ENCODE measurements at regions not wholly inside any gene's neighbourhood (a gene's known extent, or its start where the extent isn't known, plus 50 kb on each side); places are given as distances from the start of the nearest gene placed in this dataset.

DNA sequence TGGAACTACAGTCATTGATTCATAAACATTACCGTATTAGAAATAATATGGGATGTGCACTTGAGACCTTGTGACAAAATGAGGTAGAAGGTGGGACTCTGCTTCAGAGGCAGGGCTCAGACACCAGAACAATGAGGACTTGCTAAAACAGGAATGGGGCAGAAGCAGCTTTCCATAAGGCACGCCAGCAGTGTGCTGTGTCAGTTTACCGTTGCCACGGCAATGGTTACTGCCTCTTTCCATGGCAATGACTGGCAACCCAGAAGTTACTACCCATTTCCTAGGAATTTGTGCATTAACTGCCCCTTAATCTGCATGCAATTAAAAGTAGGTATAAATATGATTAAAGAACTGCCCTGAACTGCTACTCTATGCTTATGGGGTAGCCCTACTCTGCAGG, 169.0 kb downstream of the CHRM3 start:
- Histone ChIP-seq H2AFZ (ENCODE audit: low read length) (no peak overlapping the region), H3K4me3 (ENCODE audit: extremely low read depth in 1 of 4, insufficient read depth in 2 of 4, low read depth in 3 of 4, low read length in 4 of 4) (no peak overlapping the region), H3K79me2 (ENCODE audit: control insufficient read depth in 1 of 2, insufficient read depth in 2 of 2, low read length in 2 of 2) (no peaks in the 10 kb centered on the region), H3K23me2 (ENCODE audit: low read depth, low read length) (no peaks in the 10 kb centered on the region), H3K27me3 (replicated peaks in 1 of 4; ENCODE audit: control insufficient read depth in 3 of 4, extremely low read depth in 1 of 4, insufficient read depth in 3 of 4, low read length in 3 of 4) (no peaks in the 10 kb centered on the region), H4K91ac (replicated peaks; ENCODE audit: insufficient read length, low read length) (no peak overlapping the region), H2BK12ac (ENCODE audit: low read depth, low read length) (no peak overlapping the region), H3K4ac (replicated peaks; ENCODE audit: insufficient read length, low read depth, low read length) (no peak overlapping the region), H3K36me3 (ENCODE audit: control insufficient read depth in 2 of 4, insufficient read depth in 4 of 4, low read length in 3 of 4) (no peaks in the 10 kb centered on the region), H3K9ac (replicated peaks in 1 of 4; ENCODE audit: extremely low read depth in 1 of 4, low read depth in 3 of 4, low read length in 3 of 4) (no peak overlapping the region), H3K9me3 (ENCODE audit: insufficient read depth in 2 of 2, low read depth in 1 of 2, low read length in 1 of 2) (no peaks in the 10 kb centered on the region), H2BK120ac (replicated peaks; ENCODE audit: low read depth, low read length) (no peak overlapping the region), H2BK5ac (ENCODE audit: low read depth, low read length) (no peak overlapping the region), H2BK15ac (ENCODE audit: low read length) (no peak overlapping the region), H2BK20ac (ENCODE audit: low read length) (no peak overlapping the region), H3K4me1 (replicated peaks in 1 of 4; ENCODE audit: control insufficient read depth in 3 of 4, insufficient read depth in 4 of 4, low read length in 3 of 4) (peaks cover 0 to 3% (median 0%) of the 10 kb centered on the region in 4 experiments; a peak in 1 of 7 replicates), H3K27ac (ENCODE audit: low read depth, low read length) (no peak overlapping the region), H4K5ac (ENCODE audit: insufficient read length, low read depth, low read length) (no peak overlapping the region), H4K8ac (ENCODE audit: extremely low read depth, insufficient read depth, low read length) (no peak overlapping the region), H3K79me1 (ENCODE audit: low read depth, low read length) (no peaks in the 10 kb centered on the region), H3K4me2 (ENCODE audit: insufficient read depth in 1 of 2, low read depth in 2 of 2, low read length in 2 of 2) (no peak overlapping the region), H3K23ac (ENCODE audit: insufficient read length) (no peak overlapping the region), H3K18ac (ENCODE audit: extremely low read depth, low read length) (no peak overlapping the region), H4K20me1 (replicated peaks in 1 of 2; ENCODE audit: control insufficient read depth in 1 of 2, insufficient read depth in 2 of 2, low read length in 2 of 2) (peaks cover 0 to 1% of the 10 kb centered on the region in 2 experiments), H3K14ac (ENCODE audit: insufficient read length) (no peak overlapping the region), H2AK5ac (ENCODE audit: low read depth, low read length) (no peak overlapping the region), H3K56ac (replicated peaks; ENCODE audit: insufficient read length, low read depth, low read length) (no peak overlapping the region)
- ChIA-PET CTCF (ENCODE audit: partially characterized antibody) (interaction anchor here (0.6 to 1.6 kb wide), 5 partner anchors 9 to 342 kb away, joined by 3 to 4 read pairs (median 3); no protein-coding TSS in a partner anchor), POLR2A (ENCODE audit: partially characterized antibody) (no interaction called here)
- TF ChIP-seq HDAC6 (IDR thresholded peaks at IDR 0.05; ENCODE audit: low read depth, low read length) = no peak
- TF ChIP-seq ZNF274 (IDR thresholded peaks at IDR 0.05; ENCODE audit: borderline replicate concordance, extremely low read depth, low read length) = no peak
- no peak for TF ChIP-seq PHF8 (conservative IDR thresholded peaks at IDR 0.05; ENCODE audit: low read depth, low read length)
- no peak for TF ChIP-seq SIX5 (IDR thresholded peaks at IDR 0.05; ENCODE audit: low read depth, low read length)
- no peak for TF ChIP-seq EZH2 (IDR thresholded peaks at IDR 0.05; ENCODE audit: low read depth, low read length, severe bottlenecking)
- TF ChIP-seq YY1 (IDR thresholded peaks at IDR 0.05; ENCODE audit: low read depth, low read length) = no peak
- TF ChIP-seq TAF7 (optimal IDR thresholded peaks at IDR 0.05; ENCODE audit: borderline replicate concordance, low read depth, low read length) = no peak
- FAIRE-seq (no peak), DNase-seq (ENCODE audit: low read depth in 1 of 2, low spot score in 2 of 2) (no peak)
- 94% methylated on average over 4 of the region's 4 CpGs; no CpG with 5 or more reads in 1 of the 2 experiments for WGBS, 2 experiments (ENCODE audit: extremely low coverage in 1 of 2, insufficient coverage in 1 of 2, insufficient read length in 1 of 2, insufficient replicate concordance in 2 of 2, low coverage in 1 of 2, low lambda C conversion rate in 2 of 2, missing lambda C conversion rate in 1 of 2)

All from H1 (cell line).